Neuronal stem cell (in vitro differentiated cells): ENCODE measurements at regions not wholly inside any gene's neighbourhood (a gene's known extent, or its start where the extent isn't known, plus 50 kb on each side); places are given as distances from the start of the nearest gene placed in this dataset.
"Not testable (repeated sequence)": the region's sequence is repeated elsewhere in the genome, so short reads cannot be mapped to it uniquely, and the experiment has no call there.

Source experiments
- DNase-seq: peaks from one replicate; pipeline ENCODE4 v3.0.0-alpha.2; 2013; ENCODE audit warnings: low spot score
- H2AFZ ChIP-seq: one replicate; pipeline ENCODE4 v1.6.1; 2013; ENCODE audit warnings: mild to moderate bottlenecking, low read length, inconsistent platforms
- H2AK5ac ChIP-seq: 2 replicates; pipeline ENCODE4 v1.6.1; 2013; ENCODE audit warnings: low read depth, mild to moderate bottlenecking, inconsistent platforms, low read length, moderate library complexity, mixed read lengths
- H2BK120ac ChIP-seq: 2 replicates; pipeline ENCODE4 v1.6.1; 2013; ENCODE audit warnings: low read depth, mild to moderate bottlenecking, inconsistent platforms, low read length, moderate library complexity, mixed read lengths
- H2BK12ac ChIP-seq: one replicate; pipeline ENCODE4 v1.6.1; 2013; ENCODE audit warnings: low read length, inconsistent platforms
- H2BK15ac ChIP-seq: 2 replicates; pipeline ENCODE4 v1.6.1; 2013; ENCODE audit warnings: mild to moderate bottlenecking, low read length, inconsistent platforms, mixed read lengths
- H2BK5ac ChIP-seq: one replicate; pipeline ENCODE4 v1.6.1; 2013; ENCODE audit warnings: inconsistent platforms, mild to moderate bottlenecking, low read length, moderate library complexity
- H3K14ac ChIP-seq: one replicate; pipeline ENCODE4 v1.6.1; 2013; ENCODE audit warnings: low read length, inconsistent platforms
- H3K18ac ChIP-seq: 2 replicates; pipeline ENCODE4 v1.6.1; 2013; ENCODE audit warnings: low read length, inconsistent platforms
- H3K23ac ChIP-seq: 2 replicates; pipeline ENCODE4 v1.6.1; 2013; ENCODE audit warnings: low read depth, mild to moderate bottlenecking, mixed read lengths, low read length, inconsistent platforms; ENCODE audit not compliant: poor library complexity
- H3K27ac ChIP-seq: replicated peaks from 3 replicates; pipeline ENCODE4 v1.5.1; 2013; ENCODE audit warnings: low read length, inconsistent platforms
- H3K27me3 ChIP-seq, 3 experiments: 2 replicates each; pipeline ENCODE4 v1.6.1; 2013; ENCODE audit warnings: low read length in 3 of 3, mild to moderate bottlenecking in 2 of 3, inconsistent platforms in 1 of 3, low read depth in 1 of 3, mixed read lengths in 1 of 3, moderate library complexity in 1 of 3; ENCODE audit not compliant: control insufficient read depth in 3 of 3, insufficient read depth in 3 of 3
- H3K36me3 ChIP-seq, 2 donors: replicated peaks in 1 of 2; 2 replicates each; pipeline ENCODE4 v1.6.1; 2013; ENCODE audit warnings: low read length in 2 of 2; ENCODE audit not compliant: control insufficient read depth in 2 of 2, insufficient read depth in 2 of 2
- H3K4ac ChIP-seq: 2 replicates; pipeline ENCODE4 v1.6.1; 2013; ENCODE audit warnings: inconsistent platforms, mild to moderate bottlenecking, low read length, moderate library complexity
- H3K4me1 ChIP-seq, 2 donors: 1 replicate in 1 of 2; 2 replicates in 1 of 2; pipeline ENCODE4 v1.6.1; 2013; ENCODE audit warnings: low read length in 2 of 2, low read depth in 1 of 2; ENCODE audit not compliant: control insufficient read depth in 2 of 2, insufficient read depth in 1 of 2
- H3K4me2 ChIP-seq: one replicate; pipeline ENCODE4 v1.6.1; 2013; ENCODE audit warnings: mild to moderate bottlenecking, low read length, inconsistent platforms; ENCODE audit not compliant: insufficient read depth, poor library complexity, severe bottlenecking
- H3K4me3 ChIP-seq, 2 donors: 2 replicates each; pipeline ENCODE4 v1.5.1; 2013; ENCODE audit warnings: low read length in 2 of 2, mild to moderate bottlenecking in 2 of 2, inconsistent platforms in 1 of 2, moderate library complexity in 1 of 2
- H3K79me1 ChIP-seq: one replicate; pipeline ENCODE4 v1.6.1; 2013; ENCODE audit warnings: low read depth, mild to moderate bottlenecking, inconsistent platforms, low read length, moderate library complexity
- H3K9ac ChIP-seq: one replicate; pipeline ENCODE4 v1.6.1; 2013; ENCODE audit warnings: mild to moderate bottlenecking, low read depth, low read length, inconsistent platforms; ENCODE audit not compliant: poor library complexity
- H3K9me3 ChIP-seq, 2 donors: replicated peaks in 1 of 2; 2 replicates each; pipeline versions ENCODE3 to v1.6.1; 2013; ENCODE audit warnings: low read length in 2 of 2, mild to moderate bottlenecking in 2 of 2, inconsistent platforms in 1 of 2, low read depth in 1 of 2, mixed read lengths in 1 of 2, moderate library complexity in 1 of 2; ENCODE audit not compliant: control insufficient read depth in 2 of 2, insufficient read depth in 1 of 2
- H4K8ac ChIP-seq: one replicate; pipeline ENCODE4 v1.6.1; 2013; ENCODE audit warnings: low read depth, mild to moderate bottlenecking, inconsistent platforms, low read length, moderate library complexity
- H4K91ac ChIP-seq: one replicate; pipeline ENCODE4 v1.6.1; 2013; ENCODE audit warnings: low read length, low read depth, mild to moderate bottlenecking, inconsistent platforms; ENCODE audit not compliant: poor library complexity
- WGBS, 2 donors: extraction: QIAGEN DNeasy Blood & Tissue Kit; methylation state at CpG; one replicate each; pipeline ENCODE4 v1.1.7; 2013; ENCODE audit warnings: missing lambda C conversion rate in 2 of 2, mixed read lengths in 1 of 2; ENCODE audit not compliant: insufficient read length in 2 of 2, insufficient replicate concordance in 1 of 2; ENCODE audit errors: extremely low coverage in 2 of 2; 5-methylcytosine and 5-hydroxymethylcytosine counted together

DNA sequence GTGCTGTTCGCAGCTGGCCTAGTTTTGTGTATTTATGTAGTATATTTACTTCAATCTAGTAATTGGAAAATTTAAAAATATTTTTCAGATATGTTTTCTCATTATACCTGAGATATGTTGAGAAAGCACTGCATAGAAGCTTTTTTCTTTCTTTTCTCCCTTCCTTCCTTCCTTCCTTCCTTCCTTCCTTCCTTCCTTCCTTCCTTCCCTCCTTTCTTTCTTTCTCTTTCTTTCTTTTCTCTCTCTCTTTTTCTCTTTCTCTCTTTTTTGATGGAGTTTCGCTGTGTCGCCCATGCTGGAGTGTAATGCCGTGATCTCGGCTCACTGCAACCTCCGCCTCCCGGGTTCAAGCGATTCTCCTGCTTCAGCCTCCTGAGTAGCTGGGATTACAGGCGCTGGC lies 83.3 kb upstream of the ZNF92 start:
- not testable (repeated sequence) for H3K4me2 ChIP-seq, H3K18ac ChIP-seq, H4K8ac ChIP-seq, H2AFZ ChIP-seq, H3K14ac ChIP-seq, H3K4me1 ChIP-seq, H2BK5ac ChIP-seq, H3K27ac ChIP-seq, H3K23ac ChIP-seq, H3K36me3 ChIP-seq, H3K79me1 ChIP-seq, H3K4ac ChIP-seq, H3K9me3 ChIP-seq, H2BK15ac ChIP-seq, H2BK120ac ChIP-seq, H4K91ac ChIP-seq, H2AK5ac ChIP-seq, DNase-seq, H3K27me3 ChIP-seq, H3K9ac ChIP-seq, H3K4me3 ChIP-seq, H2BK12ac ChIP-seq
- WGBS, 2 donors = no CpG with 5 or more reads among the region's 9 CpGs

- no peak overlapping the region for H3K9ac ChIP-seq
- no peaks in the 10 kb centered on the region for H3K27me3 ChIP-seq
- no CpG with 5 or more reads among the region's 4 CpGs for whole genome bisulfite sequencing, 2 donors
- H2AFZ ChIP-seq = no peak overlapping the region
- H2BK12ac ChIP-seq = no peak overlapping the region
- H2BK5ac ChIP-seq = no peak overlapping the region
- no peak overlapping the region for H3K4ac ChIP-seq
- no peak for DNase-seq
- H3K36me3 ChIP-seq = no peaks in the 10 kb centered on the region
- no peak overlapping the region for H3K4me2 ChIP-seq
- no peaks in the 10 kb centered on the region for H3K79me1 ChIP-seq
- H4K8ac ChIP-seq = no peak overlapping the region
- no peak overlapping the region for H3K23ac ChIP-seq
- no peak overlapping the region for H3K14ac ChIP-seq
- H2BK15ac ChIP-seq = no peak overlapping the region
- no peaks in the 10 kb centered on the region for H3K4me1 ChIP-seq
- no peak overlapping the region for H2AK5ac ChIP-seq
- H2BK120ac ChIP-seq = no peak overlapping the region
- no peaks in the 10 kb centered on the region for H3K9me3 ChIP-seq
- H4K91ac ChIP-seq = no peak overlapping the region
- H3K18ac ChIP-seq = no peak overlapping the region
- H3K4me3 ChIP-seq = no peak overlapping the region
- no peak overlapping the region for H3K27ac ChIP-seq
Measured at GRCh38 chr7:65287023-65287422, 86.6 kb upstream of the ZNF92 start.

- Histone ChIP-seq H3K4me1 (no peaks in the 10 kb centered on the region), H3K36me3 (no peaks in the 10 kb centered on the region), H4K91ac (no peak overlapping the region), H2BK120ac (no peak overlapping the region), H3K4ac (no peak overlapping the region), H3K9me3 (no peaks in the 10 kb centered on the region), H2AK5ac (no peak overlapping the region), H3K27me3 (no peaks in the 10 kb centered on the region), H4K8ac (no peak overlapping the region), H3K4me2 (no peak overlapping the region), H3K4me3 (no peak overlapping the region), H3K18ac (no peak overlapping the region), H2BK15ac (no peak overlapping the region), H3K79me1 (no peaks in the 10 kb centered on the region), H2BK12ac (no peak overlapping the region), H3K9ac (no peak overlapping the region), H2AFZ (no peak overlapping the region), H3K23ac (no peak overlapping the region), H3K14ac (no peak overlapping the region), H2BK5ac (no peak overlapping the region), H3K27ac (no peak overlapping the region)
- no peak for DNase-seq
- no CpG with 5 or more reads among the region's 3 CpGs for WGBS, 2 donors
Measured at GRCh38 chr7:65285906-65286864, 87.5 kb upstream of the ZNF92 start.

DNA sequence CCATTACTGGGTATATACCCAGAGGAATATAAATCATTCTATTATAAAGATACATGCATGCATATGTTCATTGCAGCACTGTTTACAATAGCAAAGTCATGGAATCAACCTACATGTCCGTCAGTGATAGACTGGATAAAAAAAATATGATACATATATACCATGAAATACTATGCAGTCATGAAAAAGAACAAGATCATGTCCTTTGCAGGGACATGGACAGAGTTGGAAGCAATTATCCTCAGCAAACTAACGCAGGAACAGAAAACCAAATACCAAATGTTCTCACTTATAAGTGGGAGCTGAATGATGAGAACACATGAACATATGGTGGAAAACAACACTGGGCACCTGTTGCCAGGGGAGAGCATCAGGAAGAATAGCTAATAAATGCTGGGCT lies 88.4 kb upstream of the ZNF92 start:
- H3K27ac ChIP-seq, H3K23ac ChIP-seq, H2BK5ac ChIP-seq, DNase-seq, H2BK15ac ChIP-seq, H2AFZ ChIP-seq, H3K4ac ChIP-seq, H3K4me3 ChIP-seq, H4K91ac ChIP-seq, H4K8ac ChIP-seq, H3K9ac ChIP-seq, H3K79me1 ChIP-seq, H2AK5ac ChIP-seq, H3K18ac ChIP-seq, H3K14ac ChIP-seq, H2BK12ac ChIP-seq, H3K27me3 ChIP-seq, H3K4me2 ChIP-seq, H2BK120ac ChIP-seq, H3K4me1 ChIP-seq, H3K36me3 ChIP-seq, H3K9me3 ChIP-seq: not testable (repeated sequence)
- no CpG with 5 or more reads among the region's 2 CpGs for WGBS, 2 donors
